Activated T-cell treated with anti-CD3 and anti-CD28 coated beads, Interleukin-2, amount 50 U/mL, for 1 hour (primary cell): ENCODE measurements at regions not wholly inside any gene's neighbourhood (a gene's known extent, or its start where the extent isn't known, plus 50 kb on each side); places are given as distances from the start of the nearest gene placed in this dataset.
"Not testable (repeated sequence)": the region's sequence is repeated elsewhere in the genome, so short reads cannot be mapped to it uniquely, and the experiment has no call there.

Experiments used
- DNase-seq: peaks from one replicate; pipeline ENCODE4 v3.0.0-alpha.2; 2020

GRCh38 chr15:19973718-19974117 lies 567.9 kb downstream of the GOLGA6L6 start:
- DNase-seq = no peak

DNA sequence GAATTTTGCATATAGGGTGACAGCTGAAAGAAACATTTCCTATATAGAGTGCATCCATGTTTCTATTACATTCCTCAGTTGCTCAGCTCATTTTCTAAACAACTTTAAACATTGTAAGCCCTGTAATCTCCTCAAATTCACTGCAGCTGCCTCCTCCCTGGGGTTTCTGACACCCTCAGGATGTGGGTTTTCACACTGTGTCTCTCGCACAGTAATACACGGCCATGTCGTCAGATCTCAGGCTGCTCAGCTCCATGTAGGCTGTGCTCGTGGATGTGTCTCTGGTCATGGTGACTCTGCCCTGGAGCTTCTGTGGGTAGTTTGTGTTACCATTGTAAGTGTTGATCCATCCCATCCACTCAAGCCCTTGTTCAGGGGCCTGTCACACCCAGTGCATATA lies 569.0 kb downstream of the GOLGA6L6 start:
- not testable (repeated sequence) for DNase-seq

- not testable (repeated sequence) for DNase-seq
These were observed 576.0 kb downstream of the GOLGA6L6 start for GRCh38 chr15:19965574-19965973.

DNA sequence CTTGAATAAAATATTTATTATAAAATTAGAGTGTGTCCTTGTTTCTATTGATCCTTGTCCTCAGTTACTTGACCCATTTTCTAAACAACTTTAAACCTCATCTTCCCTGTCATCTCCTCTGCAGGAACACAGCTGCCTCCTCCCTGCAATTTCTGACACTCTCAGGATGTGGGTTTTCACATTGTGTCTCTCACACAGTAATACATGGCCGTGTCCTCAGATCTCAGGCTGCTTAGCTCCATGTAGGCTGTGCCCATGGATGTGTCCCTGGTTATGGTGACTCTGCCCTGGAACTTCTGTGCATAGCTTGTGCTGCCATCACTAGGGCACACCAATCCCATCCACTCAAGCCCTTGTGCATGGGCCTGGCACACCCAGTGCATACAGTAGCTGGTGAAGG lies 577.1 kb downstream of the GOLGA6L6 start:
- DNase-seq = not testable (repeated sequence)

DNA sequence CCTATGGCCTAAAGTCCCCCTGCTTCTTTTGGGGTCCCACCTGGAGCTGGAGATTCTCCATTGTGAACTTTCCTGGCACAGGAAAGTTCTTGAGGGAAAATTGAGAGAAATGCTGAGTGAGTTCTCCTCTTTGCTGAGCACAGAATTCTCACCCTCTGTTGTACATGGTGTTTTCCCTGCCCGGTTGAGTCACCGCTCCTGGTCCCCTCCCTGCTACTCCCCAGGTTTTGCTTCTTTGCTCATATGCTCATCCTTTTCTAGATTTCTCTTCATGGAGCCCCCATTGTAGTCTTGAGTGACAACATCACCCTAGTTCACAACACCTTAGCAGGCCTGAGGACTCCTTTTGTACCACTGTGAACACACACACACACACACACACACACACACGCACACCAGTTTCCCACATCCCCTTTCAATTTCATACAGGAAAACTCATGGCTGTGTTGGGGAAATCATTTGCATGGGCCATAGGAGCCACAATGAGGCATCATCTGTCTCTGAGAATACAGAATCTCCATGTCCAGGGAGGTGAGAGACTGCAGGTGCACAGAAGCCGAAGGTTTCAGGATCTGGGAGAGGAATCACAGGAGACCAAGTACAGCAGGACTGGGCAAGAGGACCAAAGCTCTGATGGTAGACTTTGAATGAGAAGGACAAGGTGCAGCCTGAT lies 585.3 kb downstream of the GOLGA6L6 start:
- no peak for DNase-seq

DNA sequence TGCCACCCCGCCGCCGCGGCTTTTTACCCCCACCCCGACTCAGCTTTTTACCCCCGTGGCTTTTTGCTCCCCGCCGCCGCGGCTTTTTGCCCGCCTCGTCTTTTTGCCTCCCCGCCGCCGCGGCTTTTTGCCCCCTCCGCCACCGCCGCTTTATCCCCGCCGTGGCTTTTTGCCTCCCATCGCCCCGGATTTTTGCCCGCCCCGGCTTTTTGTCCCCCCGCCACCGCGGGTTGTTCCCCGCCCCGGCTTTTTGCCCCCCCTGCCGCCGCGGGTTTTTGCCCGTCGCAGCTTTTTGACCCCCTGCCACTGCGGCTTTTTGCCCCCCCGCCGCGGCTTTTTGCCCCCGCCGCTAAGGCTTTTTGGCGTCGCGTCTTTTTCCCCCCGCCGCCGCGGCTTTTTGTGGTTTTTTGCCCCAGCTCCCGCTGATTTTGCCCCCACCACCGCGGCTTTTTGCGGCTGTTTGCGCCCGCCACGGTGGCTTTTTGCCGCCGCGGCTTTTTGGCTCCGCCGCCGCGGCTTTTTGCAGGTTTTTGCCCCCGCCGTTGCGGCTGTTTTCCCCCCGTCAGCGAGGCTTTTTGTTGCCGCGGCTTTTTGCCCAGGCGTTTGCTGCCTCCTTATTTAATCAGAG lies 597.2 kb downstream of the GOLGA6L6 start:
- no peak for DNase-seq

GRCh38 chr15:19943515-19943914 lies 598.1 kb downstream of the GOLGA6L6 start:
- DNase-seq = no peak

DNA sequence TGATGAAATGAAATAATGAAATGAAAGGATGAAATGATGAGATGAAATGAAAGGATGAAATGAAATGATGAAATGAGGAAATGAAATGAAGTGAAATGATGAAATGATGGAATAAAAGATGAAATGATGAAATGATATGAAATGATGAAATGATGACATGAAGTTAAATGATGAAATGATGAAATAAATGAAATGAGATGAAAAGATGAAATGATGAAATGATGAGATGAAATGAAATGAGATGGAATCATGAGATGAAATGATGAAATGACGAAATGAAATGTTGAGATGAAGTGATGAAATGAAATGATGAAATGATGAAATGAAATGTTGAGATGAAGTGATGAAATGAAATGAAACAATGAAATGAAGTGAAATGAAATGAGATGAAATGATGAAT lies 638.3 kb downstream of the GOLGA6L6 start:
- DNase-seq = not testable (repeated sequence)

DNA sequence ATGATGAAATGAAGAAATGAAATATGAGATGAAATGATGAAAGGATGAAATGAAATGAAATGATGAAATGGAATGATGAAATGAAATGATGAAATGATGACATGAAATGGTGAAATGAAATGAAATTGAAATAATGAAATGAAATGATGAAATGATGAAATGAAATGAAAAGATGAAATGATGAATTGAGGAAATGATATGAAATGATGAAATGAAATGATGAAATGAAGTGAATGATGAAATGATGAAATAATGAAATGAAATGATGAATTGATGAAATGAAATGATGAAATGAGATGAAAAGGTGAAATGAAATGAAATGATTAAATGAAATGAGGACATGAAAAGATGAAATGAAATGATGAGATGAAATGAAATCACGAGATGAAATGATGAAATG lies 639.2 kb downstream of the GOLGA6L6 start:
- DNase-seq = not testable (repeated sequence)

GRCh38 chr15:19901414-19901813 lies 640.2 kb downstream of the GOLGA6L6 start:
- DNase-seq = not testable (repeated sequence)

GRCh38 chr15:19899021-19899824 lies 642.4 kb downstream of the GOLGA6L6 start:
- DNase-seq = no peak

- DNase-seq = not testable (repeated sequence)
These were observed 652.8 kb downstream of the GOLGA6L6 start for GRCh38 chr15:19888811-19889210.

DNA sequence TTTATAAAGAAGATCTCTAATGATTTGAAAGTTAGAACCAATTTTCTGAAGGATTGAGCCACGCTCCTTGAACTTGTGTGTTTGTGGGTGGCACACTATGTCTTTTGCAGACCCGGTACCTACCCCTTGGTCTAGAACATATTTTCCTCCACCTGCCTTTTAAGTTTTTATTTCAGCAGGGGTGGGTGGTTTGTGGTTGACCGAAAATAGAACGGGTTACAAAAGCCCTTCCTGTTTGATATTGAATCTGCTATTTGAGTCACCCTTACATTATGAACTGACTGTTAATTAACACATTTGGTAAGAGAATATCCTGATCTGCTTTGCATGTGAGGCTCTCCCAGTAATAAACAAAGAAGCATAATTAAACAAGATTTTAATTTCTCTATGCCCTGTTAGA lies 697.5 kb downstream of the GOLGA6L6 start:
- DNase-seq = not testable (repeated sequence)
